ENCODE measurements at regions not wholly inside any gene's neighbourhood (a gene's known extent, or its start where the extent isn't known, plus 50 kb on each side); places are given as distances from the start of the nearest gene placed in this dataset.
"Not testable (repeated sequence)": the region's sequence is repeated elsewhere in the genome, so short reads cannot be mapped to it uniquely, and the experiment has no call there.

DNA sequence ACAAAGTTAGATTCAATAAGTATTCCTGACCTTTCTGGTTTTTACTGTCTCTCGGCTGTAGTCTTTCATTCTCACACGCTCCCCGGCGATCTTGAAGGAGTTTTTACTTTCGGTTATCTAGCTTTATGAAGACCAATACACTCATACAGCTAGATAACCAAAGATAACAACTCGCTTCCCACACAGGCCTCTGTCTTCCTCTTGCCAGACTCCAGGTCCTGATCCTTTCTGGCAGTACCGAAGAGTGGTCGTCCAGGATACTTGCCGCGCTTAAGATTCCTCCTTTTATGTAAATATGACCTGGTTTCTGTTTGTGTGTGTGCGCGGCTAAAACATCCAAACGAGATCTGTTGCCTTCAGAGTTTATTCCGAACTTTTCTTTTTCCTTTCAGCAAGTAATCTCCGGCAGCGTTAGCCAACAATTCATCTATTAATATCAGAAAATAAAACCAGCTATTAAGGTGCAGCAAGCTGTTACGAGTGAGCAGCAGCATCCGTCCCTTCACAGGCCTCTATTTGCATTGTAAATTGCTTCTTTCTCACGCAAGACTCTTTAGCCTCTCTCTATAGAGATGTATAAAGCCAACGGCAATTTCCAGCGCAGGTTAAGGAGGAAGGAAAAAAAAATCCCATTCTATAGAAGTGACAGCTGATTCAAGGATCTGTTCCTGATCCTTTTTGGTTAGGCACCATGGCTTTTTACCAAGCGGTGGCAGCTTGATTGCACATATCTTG lies 216.1 kb downstream of the MEF2C start:
- DNase-seq, result no peak

DNA sequence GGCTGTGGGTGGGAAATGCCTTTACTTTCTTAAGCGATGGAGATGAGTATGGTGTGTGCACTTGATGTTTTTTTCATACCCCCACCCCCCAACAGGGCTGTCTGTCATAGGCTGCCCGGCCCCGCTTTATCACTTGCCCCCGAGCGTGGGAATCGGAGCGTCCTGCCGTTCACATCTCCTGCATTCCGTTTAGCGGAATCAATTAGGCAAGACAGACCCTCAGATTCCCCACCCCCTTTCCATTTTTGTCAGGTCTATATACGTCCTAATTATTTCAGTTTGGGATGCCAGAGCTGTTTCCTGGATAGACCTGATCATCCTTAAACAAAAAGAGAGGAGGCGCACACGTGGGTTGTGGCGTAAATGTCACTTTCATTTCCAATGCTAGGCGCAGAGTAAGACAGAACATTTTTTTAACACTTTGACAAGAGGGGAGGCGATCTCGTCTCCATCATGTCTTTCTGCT lies 217.2 kb downstream of the MEF2C start:
- no peak for DNase-seq

DNA sequence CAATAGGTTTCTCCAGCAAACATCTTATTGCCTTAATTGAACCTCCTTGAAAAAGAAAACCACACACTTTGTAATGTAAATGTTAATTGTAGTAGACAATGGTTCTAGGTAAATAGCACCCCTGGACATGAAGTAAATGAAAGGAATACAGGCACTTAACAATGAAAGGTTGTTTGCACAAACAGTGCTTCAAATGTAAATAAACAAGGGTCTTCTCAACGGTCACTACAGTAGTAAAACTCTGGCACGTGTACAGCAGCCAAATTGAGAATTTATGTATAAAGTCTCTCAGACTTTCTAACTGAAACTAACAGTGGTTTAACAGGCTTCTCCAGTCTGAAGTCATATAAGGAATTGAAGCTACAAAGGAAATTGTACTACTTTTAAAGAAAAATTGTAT lies 218.3 kb downstream of the MEF2C start:
- no peak for DNase-seq

DNA sequence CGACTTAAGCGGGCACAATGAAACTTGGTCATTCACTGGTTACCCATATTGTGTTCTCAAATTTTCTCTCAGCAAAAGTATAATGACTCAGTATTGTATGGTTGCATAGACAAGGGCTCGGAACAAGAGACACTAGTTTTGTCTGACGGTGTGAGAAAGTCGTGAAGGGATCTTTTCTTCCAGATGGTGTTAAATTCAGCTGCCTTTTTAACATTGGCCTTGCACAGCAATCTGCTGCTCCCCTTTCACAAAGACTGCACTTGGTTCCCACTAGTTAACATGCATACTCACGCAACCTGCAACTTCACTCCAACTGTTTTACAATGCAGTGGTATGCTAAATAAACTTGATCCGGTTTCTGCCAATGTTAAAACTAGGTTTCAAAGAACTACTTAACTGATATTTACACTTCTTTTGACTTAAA lies 219.2 kb downstream of the MEF2C start:
- no peak for DNase-seq

DNA sequence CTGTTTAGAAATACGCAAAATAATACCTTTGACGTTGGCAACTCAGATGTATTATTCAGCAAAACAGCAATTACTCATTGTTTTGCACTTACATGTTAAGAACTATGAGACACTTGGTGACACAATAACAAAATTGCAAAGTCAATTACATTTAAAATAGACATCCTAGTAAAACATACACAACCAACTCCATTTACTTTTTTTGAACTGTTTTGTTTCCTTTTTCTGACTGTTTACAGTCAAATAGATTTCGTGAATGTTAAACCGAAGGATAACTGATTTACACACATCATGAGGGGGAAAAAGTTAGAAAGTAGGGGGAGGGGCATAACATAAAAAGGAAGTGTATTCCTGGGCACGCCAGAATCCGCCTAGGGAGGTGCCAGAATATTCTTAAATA lies 220.1 kb downstream of the MEF2C start:
- no peak for DNase-seq

DNA sequence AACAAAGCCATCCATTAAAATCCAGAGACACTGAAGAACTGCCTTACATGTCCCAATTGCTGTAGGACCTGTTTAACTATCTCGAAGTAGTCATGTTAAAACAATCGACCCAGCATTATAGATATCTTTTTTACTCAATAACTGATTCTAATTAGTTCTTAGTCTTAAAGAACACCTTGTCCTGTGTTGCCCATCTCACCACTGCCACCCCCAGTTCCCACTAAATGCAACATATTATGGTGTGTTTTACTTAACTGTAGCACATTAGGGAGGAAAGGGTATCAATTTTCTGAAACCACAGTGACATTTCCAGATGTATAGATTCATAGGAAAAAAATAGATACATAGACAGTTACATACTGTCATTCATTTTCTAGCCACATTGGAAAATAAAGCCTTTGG lies 221.2 kb downstream of the MEF2C start:
- DNase-seq, result no peak

DNA sequence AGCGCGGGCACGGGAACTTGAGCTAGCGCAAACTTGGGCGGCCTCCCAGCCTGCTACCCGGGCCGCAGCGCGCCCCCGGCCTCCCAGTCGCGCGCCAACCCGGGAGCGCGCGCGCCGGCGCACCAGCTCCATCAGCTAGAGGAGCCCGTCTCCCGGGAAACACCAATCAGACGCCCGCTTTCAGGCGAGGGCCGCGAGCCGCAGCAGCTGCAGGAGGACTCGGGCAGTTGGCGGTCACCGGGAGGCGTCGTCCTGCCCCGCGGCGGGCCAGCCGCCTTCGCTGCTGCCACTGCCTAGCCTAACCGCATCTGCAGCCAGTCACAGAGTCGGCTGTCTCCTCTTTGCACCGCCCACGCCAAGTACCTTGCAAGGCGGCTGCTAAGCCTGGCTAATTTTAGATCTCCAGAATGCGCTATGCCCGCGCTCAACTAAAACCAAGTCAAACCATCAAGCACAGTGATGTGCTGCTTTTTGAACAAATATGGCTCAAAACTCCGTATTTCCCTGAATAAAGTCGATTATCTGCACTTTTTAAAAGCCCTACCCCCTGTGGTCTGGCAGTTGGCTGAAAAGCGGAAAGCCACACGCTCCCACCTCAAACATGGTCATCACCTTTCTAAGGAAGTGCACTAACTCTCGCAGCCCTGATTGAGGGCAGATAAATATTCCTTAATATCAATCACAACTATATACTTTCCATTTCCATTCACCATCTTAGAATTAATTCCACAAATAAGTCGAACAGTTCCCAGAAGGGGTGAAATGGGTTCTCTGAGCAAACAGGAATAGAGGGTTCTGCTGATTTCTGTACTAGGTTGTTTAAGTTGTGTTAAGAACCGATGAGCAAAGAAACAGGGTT lies 221.8 kb downstream of the MEF2C start:
- DNase-seq, result no peak

DNA sequence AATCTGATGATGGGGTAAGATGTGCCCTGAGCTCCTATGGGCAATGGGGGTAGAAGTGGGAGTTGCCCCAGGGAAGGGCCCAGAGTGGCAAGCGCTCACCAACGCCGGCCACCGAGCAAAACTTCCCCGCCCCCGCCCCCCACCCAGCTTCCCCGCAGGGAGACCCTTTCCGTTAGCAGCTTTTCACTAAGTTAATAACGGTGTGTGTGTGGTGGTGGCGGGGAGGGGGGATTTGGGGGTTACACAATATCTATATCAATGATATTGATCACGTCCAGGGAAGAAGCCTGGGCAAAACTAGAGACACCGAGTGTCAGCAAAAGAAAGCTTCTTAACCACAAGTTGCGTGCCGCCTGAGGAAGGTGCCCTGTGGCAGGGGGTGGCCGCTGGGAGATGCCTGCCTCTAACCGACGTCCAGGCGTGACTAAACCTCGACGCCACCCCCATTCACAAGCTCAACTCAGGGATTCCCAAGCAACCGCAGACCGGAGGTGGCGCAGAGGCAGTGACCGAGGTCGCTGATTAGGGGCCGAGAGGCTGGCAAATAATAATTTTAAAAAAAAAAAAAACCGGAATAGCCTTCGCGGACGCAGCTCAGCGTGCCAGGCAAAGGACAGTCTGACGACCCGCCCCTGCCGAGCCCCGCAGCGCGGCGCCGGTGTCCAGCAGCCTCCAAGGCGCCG lies 222.6 kb downstream of the MEF2C start:
- DNase-seq, result no peak

DNA sequence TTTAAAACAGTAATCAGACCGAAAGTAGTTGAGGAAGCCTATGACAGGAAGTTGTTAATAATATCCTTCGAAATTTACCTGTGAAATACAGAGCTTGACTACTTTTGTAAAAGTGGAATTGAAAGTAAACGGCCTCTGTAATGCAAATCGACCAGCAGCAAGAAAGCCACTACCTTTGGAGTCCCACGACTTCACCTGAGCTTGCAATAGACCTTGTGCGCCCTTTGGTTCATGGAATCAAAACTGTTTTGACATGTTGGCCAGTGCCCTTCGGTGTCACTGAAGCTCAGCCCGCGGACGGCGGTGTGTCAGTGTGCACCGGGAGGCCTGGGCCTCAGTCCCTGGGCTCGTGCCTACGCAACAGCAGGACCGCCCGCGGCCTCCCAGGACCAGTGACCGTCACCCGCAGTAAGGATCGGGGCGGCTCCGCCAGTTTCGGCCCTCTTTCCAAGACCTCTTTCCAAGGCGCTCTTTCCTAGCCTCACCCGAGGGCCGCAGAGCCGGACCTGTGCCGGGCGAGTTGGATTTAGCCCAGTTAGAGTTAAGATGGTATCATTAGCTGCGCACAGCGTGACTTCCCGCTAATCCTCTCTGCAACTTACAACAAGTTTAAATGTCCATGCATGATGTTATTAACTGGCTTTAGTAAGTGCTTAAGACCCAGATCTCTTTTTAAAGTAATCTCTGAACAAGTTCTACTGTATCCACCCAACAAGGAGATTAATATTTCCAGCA lies 223.3 kb downstream of the MEF2C start:
- DNase-seq, result no peak

DNA sequence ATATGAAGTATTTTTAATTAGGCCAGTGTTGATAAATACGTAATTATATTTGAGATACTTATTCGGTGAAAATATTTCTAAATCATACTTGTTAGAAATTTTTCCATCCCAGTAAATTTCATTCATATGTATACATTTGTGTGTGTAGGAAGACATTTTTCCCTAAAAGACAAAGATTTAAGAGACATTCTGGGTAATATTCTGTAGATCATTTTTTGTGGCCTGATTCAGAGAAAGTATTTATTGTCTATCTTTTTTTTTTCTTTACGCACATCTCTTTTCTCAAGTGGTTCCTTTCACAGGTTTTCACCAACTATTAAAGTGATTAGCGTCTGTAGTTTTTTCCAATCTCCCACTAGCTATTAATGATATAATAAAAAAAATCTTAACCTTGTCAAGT lies 224.1 kb downstream of the MEF2C start:
- no peak for DNase-seq

DNA sequence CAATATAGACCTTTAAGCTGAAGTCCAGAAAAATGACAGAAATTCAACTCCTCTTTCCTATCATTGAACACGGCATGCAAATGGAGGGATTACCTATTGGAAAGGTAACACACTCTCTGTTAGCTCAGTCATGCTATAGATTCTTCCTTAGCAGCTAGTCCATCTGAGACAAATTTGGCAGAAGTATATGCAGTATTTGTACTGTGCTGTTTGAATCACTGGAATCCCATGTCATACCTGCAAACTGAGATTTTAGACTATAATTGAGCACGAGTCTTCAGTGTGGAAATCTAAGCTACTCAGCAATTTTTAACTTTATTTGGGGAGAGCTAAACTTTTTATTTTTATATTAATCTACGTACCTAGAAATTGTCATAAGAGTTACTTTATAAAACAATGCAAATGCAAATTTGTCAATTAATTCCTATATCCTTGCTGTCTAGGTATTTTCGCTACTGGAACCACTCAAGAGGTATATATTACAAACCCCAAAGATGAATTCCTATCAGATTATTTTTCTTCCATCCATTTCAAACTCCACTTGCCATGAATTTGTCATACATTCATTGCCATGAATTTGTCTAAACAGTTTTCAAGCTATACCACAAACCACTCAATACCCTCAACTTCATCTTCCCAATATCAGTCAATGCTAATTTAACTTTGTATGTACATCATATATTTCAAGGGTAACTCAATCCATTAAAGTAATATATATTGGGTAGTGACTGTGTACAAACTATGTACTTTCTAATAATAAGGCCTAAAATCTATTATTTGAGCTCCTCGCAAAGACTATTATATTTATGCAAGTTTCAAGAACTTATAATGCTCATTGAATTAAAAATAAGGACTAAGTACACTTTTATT lies 224.8 kb downstream of the MEF2C start:
- no peak for DNase-seq

DNA sequence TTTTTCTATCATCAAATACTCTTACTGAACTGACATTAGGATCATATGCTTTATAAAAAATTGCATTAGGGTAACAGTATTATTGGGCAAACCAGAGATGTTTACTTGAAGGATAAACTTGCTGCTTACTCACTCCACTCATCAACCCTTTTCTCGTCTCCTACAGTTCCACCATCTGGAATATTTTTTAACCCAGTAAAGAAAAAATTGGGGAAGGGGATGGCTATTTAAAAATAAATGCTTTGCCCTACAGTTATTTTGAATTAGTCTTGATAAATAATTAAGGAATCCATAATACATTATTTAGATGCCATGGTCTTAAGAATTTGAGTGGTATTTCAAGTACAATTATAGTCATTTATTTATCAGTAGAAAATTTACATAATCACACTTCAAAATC lies 225.8 kb downstream of the MEF2C start:
- no peak for DNase-seq

DNA sequence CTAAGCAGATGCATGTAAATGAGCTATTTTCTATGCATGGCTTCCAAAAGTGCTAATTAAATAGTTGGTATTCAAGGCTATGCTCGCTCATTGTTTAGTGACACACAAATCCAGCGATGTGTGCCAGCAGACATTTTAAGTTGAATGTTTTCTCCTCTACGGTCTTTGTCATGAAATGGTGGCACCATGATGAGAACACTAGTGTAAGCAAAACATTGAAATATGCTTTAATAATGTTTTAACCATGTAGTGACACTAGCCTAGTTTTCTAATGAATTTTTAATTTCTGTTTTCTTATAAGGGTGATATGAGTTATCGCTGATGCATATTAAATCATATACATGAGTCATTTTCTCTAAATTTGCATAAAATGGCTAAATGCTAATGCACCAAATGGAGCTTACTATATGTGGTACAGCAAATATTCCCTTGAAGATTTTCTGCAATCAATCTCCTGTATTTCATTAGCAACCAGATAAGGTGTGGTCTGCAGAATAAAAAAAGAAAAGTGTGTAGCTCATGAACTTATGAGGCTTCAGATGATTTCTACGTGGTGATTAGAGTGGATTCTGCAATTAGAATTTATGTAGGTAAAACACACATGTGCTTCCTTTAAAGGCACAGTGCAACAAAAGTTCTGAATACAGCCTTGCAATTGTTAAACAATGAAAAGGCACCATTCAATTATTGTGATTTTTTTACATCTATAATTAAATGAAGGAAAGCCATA lies 226.6 kb downstream of the MEF2C start:
- no peak for DNase-seq

DNA sequence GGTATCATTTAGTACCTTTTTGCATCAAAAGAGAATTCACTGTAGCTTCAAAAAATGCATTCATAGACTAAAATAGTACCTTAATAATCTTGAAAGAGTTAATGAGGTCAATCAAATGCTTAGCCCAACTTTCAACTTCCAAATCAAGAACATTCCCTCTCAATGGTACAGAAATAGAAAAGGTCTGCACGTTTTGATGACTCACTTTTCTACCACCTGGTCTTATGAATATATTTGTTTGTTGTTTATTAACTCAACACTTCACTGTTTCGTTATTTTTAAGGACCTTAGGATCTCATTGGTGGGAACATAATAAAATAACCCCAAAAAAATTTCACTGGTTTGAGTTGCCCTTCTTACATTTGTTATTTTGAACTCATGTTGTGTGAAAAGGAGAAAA lies 229.5 kb downstream of the MEF2C start:
- no peak for DNase-seq

DNA sequence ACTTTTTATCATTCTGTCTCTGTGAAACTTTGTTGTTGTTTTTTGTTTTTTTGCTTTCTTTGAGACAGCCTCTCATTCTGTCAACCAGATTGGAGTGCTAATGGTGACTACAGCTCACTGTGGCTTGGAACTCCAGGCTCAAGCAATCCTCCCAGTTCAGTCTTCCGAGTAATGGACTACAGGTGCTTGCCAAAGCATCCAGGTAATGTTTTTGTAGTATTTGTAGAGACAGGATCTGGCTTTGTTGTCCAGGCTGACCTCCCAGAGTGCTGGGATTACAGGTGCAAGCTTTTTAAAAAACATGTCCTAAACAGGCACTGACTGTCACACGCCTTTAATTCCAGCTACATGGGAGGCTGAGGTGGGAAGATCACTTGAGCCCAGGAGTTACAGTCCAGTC lies 235.1 kb downstream of the MEF2C start:
- DNase-seq, result no peak

DNA sequence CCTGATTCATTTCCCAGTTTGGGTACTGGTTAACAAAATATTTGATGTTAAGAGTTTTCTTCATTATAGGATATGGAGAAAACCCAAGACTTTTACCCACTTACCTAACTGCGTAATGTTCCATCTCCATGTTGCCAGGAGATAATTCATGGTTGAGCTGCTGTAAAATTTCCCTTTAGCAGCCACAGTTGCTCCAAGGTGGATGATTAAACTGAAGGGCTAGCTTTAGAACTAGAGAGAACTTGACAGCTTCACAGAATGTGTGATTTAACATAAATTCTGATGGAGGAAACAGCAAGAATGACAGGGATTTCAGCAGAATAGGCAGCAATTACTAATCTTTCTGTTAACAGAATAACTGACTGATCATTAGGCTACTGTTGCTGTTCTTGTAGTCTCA lies 236.1 kb downstream of the MEF2C start:
- no peak for DNase-seq

DNA sequence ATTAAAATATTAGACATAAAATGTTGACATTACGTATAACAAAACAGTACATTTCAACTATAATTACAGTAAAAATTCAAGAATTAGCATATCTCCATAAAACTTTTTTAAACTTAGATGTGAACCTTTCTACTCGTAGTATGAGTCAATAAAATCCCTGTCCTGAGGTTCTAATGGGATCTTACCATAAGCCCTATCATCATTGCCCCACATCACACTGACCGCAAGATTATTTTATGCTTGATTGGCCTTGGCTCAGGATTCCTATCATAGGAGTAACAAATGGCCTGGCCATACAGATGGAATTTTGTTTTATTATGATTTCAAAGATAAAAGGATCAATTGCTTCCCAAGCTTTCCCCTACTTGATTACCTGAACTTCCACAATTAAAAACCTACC lies 238.3 kb downstream of the MEF2C start:
- no peak for DNase-seq

DNA sequence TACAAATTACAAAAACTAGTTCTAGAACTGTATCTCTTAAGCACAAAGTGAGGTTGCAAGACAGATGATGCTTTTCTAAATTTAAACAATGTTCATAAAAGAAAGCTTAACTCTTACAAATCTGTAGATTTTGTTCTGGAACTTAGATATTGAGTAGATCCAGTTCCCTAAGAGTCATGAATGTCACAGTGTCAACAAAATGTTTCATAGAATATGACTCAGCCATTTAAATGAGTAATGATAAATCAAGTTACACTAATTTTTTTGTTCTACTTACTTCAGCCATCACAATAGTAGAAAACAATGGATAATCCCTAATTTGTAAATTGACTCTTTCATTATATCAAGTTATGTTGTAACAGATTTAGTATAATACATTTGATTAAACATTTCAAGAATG lies 239.7 kb downstream of the MEF2C start:
- no peak for DNase-seq

DNA sequence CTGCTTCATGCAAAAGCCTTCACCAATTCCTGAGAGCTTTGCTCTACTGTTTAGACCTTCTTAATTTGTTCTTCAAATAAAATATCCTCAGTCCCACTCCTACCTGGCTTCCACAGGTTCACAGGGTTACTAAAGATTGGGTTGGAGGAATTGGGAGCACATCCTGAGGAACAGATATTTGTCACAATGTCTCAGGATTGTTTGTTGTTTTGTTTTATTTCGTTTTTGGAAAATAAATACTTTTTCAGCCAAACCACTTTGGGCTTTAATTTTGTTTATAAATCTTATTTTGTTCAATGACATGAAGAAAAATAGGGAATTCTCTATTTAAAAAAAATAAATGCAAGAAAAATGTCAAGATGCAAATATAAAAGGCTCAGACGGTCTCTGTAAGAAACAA lies 249.0 kb downstream of the MEF2C start:
- DNase-seq, result no peak

DNA sequence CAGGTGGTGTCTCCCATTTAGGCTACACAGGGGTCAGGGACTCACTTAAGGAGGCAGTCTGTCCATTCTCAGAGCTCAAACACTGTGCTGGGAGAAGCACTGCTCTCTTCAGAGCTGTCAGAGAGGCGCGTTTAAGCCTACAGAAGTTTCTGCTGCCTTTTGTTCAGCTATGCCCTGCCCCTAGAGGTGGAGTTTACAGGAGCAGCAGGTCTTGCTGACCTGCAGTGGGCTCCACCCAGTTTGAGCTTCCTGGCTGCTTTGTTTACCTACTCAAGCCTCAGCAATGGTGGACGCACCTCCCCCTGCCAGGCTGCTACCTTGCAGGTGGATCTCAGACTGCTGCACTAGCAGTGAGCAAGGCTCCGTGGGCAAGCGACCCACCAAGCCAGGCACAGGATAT lies 260.1 kb downstream of the MEF2C start:
- DNase-seq, result not testable (repeated sequence)

DNA sequence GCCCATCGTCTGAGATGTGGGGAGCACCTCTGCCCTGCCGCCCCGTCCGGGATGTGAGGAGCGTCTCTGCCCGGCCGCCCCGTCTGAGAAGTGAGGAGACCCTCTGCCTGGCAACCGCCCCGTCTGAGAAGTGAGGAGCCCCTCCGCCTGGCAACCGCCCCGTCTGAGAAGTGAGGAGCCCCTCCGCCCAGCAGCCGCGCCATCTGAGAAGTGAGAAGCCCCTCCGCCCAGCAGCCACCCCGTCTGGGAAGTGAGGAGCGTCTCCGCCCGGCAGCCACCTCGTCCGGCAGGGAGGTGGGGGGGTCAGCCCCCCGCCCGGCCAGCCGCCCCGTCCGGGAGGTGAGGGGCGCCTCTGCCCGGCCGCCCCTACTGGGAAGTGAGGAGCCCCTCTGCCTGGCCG lies 267.2 kb downstream of the MEF2C start:
- DNase-seq, result not testable (repeated sequence)
